Stimulated activated CD8-positive, alpha-beta memory T cell treated with anti-CD3 and anti-CD28 coated beads, Interleukin-7, amount 100 ng/mL, for 24 hours (primary cell): ENCODE measurements at regions not wholly inside any gene's neighbourhood (a gene's known extent, or its start where the extent isn't known, plus 50 kb on each side); places are given as distances from the start of the nearest gene placed in this dataset.

Source experiments
- DNase-seq: peaks from one replicate; pipeline ENCODE4 v3.0.0-alpha.2; 2020; ENCODE audit warnings: low read depth

- DNase-seq, result no peak
Observed at GRCh38 chr6:140977403-140977802, 1155.3 kb upstream of the GJE1 start.

GRCh38 chr6:140976806-140977205 is 1155.9 kb upstream of the GJE1 start:
- no peak for DNase-seq

GRCh38 chr6:140970485-140970884 is 1162.2 kb upstream of the GJE1 start:
- DNase-seq, result no peak

GRCh38 chr6:140968062-140968461 is 1164.7 kb upstream of the GJE1 start:
- DNase-seq, result no peak

- DNase-seq, result no peak
Observed at GRCh38 chr6:140966676-140967075, 1166.0 kb upstream of the GJE1 start.

- DNase-seq, result no peak
Observed at GRCh38 chr6:140960566-140960965, 1172.2 kb upstream of the GJE1 start.

- no peak for DNase-seq
Observed at GRCh38 chr6:140957386-140957785, 1175.3 kb upstream of the GJE1 start.

GRCh38 chr6:140956571-140957369 is 1176.0 kb upstream of the GJE1 start:
- no peak for DNase-seq

GRCh38 chr6:140940251-140940925 is 1192.3 kb upstream of the GJE1 start:
- DNase-seq, result no peak

GRCh38 chr6:140932909-140933308 is 1199.8 kb upstream of the GJE1 start:
- no peak for DNase-seq

GRCh38 chr6:140931581-140931980 is 1201.1 kb upstream of the GJE1 start:
- no peak for DNase-seq

GRCh38 chr6:140929121-140929520 is 1203.6 kb upstream of the GJE1 start:
- DNase-seq, result no peak

- DNase-seq, result no peak
Observed at GRCh38 chr6:140923048-140923447, 1209.7 kb upstream of the GJE1 start.

GRCh38 chr6:140921366-140922226 is 1211.1 kb upstream of the GJE1 start:
- DNase-seq, result no peak

GRCh38 chr6:140917911-140918310 is 1214.8 kb upstream of the GJE1 start:
- no peak for DNase-seq

- DNase-seq, result no peak
Observed at GRCh38 chr6:140915551-140915950, 1217.2 kb upstream of the GJE1 start.

GRCh38 chr6:140915103-140915502 is 1217.6 kb upstream of the GJE1 start:
- no peak for DNase-seq

- DNase-seq, result no peak
Observed at GRCh38 chr6:140912686-140913085, 1220.0 kb upstream of the GJE1 start.

GRCh38 chr6:140909625-140910024 is 1223.1 kb upstream of the GJE1 start:
- no peak for DNase-seq

- DNase-seq, result no peak
Observed at GRCh38 chr6:140909156-140909555, 1223.6 kb upstream of the GJE1 start.

- DNase-seq, result no peak
Observed at GRCh38 chr6:140908505-140908904, 1224.2 kb upstream of the GJE1 start.

- DNase-seq, result no peak
Observed at GRCh38 chr6:140907235-140907634, 1225.5 kb upstream of the GJE1 start.

- DNase-seq, result no peak
Observed at GRCh38 chr6:140905724-140906123, 1227.0 kb upstream of the GJE1 start.
